GM06990 (cell line): ENCODE measurements at regions not wholly inside any gene's neighbourhood (a gene's known extent, or its start where the extent isn't known, plus 50 kb on each side); places are given as distances from the start of the nearest gene placed in this dataset.

ENCODE experiments used
- DNase-seq: peaks from one replicate; pipeline ENCODE4 v3.0.0-alpha.2; 2011; ENCODE audit not compliant: insufficient read length; ENCODE audit errors: extremely low read depth
- H3K27me3 ChIP-seq: replicated peaks from 2 replicates; pipeline ENCODE4 v1.6.0; 2011; ENCODE audit warnings: low read length; ENCODE audit not compliant: control insufficient read depth, insufficient read depth
- H3K36me3 ChIP-seq: 2 replicates; pipeline ENCODE4 v1.5.1; 2011; ENCODE audit warnings: low read length; ENCODE audit not compliant: control insufficient read depth, insufficient read depth
- H3K4me3 ChIP-seq: replicated peaks from 2 replicates; pipeline ENCODE4 v1.5.1; 2011; ENCODE audit warnings: low read depth, mild to moderate bottlenecking, control low read depth, low read length
- TF ChIP-seq, protein P1 (sequence below): IDR thresholded peaks from 2 replicates; pipeline ENCODE4 v1.5.1; 2011; ENCODE audit warnings: low read length, control low read depth, mild to moderate bottlenecking, inconsistent platforms; ENCODE audit not compliant: insufficient read depth, poor library complexity, severe bottlenecking

DNA sequence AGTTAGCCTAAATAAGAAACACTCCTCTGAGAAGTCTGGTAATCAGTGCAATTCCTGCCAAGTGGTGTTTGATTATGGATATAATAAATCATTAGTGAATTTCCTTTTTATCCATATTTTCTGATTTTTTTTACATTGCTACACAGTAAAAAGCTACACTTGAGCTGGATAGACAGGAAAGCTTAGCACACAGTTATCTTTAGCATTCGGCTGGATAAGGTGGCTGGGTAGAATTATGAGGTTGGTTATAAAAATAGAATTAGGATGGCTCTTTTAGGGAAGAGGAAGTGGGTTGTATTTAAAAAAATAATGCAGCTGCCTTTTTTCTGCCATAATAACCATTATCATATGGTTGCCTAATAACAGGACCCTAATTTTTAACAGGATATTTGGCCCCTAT is 460.6 kb downstream of the NAF1 start:
- no peak for DNase-seq
- Histone ChIP-seq H3K4me3 (no peak overlapping the region), H3K27me3 (no peaks in the 10 kb centered on the region), H3K36me3 (no peaks in the 10 kb centered on the region)
- TF ChIP-seq, protein P1, sequence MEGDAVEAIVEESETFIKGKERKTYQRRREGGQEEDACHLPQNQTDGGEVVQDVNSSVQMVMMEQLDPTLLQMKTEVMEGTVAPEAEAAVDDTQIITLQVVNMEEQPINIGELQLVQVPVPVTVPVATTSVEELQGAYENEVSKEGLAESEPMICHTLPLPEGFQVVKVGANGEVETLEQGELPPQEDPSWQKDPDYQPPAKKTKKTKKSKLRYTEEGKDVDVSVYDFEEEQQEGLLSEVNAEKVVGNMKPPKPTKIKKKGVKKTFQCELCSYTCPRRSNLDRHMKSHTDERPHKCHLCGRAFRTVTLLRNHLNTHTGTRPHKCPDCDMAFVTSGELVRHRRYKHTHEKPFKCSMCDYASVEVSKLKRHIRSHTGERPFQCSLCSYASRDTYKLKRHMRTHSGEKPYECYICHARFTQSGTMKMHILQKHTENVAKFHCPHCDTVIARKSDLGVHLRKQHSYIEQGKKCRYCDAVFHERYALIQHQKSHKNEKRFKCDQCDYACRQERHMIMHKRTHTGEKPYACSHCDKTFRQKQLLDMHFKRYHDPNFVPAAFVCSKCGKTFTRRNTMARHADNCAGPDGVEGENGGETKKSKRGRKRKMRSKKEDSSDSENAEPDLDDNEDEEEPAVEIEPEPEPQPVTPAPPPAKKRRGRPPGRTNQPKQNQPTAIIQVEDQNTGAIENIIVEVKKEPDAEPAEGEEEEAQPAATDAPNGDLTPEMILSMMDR, result no peak

DNA sequence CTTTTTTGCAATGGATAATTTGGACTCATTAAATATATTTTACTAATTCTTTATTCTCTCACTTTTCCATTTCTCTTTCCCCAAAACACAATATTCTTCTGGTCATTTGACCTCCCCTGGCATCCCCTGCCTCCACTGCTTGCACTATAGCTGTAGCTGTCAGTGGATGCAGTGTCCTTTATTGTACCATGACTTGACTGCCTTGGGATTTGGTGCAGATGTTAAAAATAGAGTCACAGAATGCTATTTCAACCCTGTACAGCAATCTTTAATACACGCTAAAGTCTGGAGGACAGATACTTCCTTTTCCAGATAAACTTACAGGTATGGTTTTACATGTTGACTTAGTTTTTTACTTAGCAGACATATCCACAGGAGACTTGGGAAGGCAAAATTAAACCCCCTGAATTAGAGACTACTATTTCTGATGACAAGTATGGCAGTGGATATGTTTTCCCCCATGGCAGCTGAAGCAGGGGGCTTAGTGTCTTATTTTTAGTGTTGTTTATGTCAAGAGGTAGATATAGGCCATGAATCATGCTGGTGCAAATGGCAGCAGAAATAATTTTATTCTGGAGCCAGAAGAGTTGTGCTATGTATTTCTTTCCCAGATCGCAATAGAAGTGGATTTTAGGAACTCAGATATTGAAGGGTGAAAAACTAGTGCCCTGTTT is 461.4 kb downstream of the NAF1 start:
- no peaks in the 10 kb centered on the region for H3K27me3 ChIP-seq
- TF ChIP-seq, protein P1, result no peak
- DNase-seq, result no peak
- H3K36me3 ChIP-seq, result no peaks in the 10 kb centered on the region
- H3K4me3 ChIP-seq, result no peak overlapping the region

DNA sequence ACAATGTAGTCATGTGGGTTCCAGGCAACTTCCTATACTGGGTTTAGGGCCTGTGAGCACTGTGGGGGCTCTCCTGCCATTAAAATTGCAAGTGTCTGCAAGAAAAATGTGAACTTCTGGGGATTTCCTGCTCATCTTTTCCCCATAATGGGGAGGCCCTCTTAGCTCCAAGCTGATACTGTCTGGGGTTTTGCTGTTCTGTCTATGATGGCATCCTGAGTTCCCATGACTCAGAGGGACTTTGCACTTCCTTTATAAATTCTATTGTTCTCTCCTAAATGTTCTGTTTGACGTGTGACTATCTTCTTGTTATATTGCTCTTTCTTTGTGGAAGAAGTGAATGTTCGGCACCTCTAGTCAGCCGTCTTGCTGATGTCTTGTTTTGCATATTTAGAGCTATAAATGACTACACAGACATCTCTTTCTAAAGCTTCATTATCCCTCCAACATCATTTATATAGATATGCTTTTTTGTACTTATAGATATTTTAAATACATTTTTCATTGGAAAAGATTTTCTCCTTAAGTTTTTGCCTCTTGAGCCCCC is 465.8 kb downstream of the NAF1 start:
- Histone ChIP-seq H3K4me3 (no peak overlapping the region), H3K27me3 (no peaks in the 10 kb centered on the region), H3K36me3 (no peaks in the 10 kb centered on the region)
- TF ChIP-seq, protein P1, result no peak
- no peak for DNase-seq

DNA sequence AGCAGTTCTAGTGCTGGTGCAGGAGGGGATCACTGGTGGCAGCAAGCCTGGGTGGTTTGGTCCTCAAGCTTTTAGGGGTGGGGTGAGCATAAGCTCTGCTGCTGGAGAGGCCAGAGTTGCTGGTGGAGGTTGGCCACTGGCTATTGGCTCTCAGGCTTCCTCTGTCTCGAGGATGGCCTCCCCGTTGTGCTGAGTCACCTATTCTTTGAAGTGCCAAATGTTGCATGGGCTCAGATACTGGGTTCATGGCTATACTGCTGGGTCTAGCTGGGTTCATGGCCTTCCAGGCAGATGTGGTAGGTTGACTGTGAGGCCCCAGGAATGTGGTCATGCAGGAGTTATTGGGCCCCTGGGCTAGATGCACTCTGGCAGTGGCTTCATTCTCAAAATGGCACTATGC is 466.3 kb downstream of the NAF1 start:
- H3K27me3 ChIP-seq, result no peaks in the 10 kb centered on the region
- H3K4me3 ChIP-seq, result no peak overlapping the region
- H3K36me3 ChIP-seq, result no peaks in the 10 kb centered on the region
- no peak for DNase-seq
- TF ChIP-seq, protein P1, result no peak

DNA sequence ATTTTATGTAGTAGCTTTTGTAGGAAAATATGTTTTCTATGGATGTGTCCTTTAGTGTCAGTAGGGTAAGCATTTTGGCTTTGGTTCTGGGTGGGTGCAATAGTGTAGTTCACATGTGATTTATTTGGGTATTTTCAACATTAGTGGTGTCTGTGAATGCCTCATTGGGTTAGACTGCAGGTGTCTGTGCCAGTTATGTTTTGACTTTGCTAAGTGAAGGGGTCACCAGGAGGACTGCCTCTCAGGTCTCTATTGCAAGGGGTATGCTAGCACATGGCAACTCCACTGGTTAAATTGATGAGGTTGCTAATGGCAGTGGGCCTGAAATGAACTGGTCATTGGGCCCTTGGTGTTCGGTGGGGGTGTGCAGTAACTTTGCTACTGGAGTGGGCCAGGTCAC is 467.1 kb downstream of the NAF1 start:
- Histone ChIP-seq H3K4me3 (no peak overlapping the region), H3K27me3 (no peaks in the 10 kb centered on the region), H3K36me3 (no peaks in the 10 kb centered on the region)
- TF ChIP-seq, protein P1, result no peak
- no peak for DNase-seq
